ENCODE measurements at regions not wholly inside any gene's neighbourhood (a gene's known extent, or its start where the extent isn't known, plus 50 kb on each side); places are given as distances from the start of the nearest gene placed in this dataset.

- Histone ChIP-seq H2BK5ac (ENCODE audit: low read depth, low read length, poor library complexity, severe bottlenecking) (peak overlapping the region; percentile 85), H3K4ac (ENCODE audit: low read depth, low read length) (peak overlapping the region; percentile 58), H3K9ac (ENCODE audit: low read depth, low read length) (no peak overlapping the region), H3K79me1 (ENCODE audit: low read depth in 1 of 2, low read length in 2 of 2) (no peaks in the 10 kb centered on the region), H3K4me2 (ENCODE audit: low read depth, low read length) (peak overlapping the region; percentile 42; the same call in 1 of the 2 replicates), H3K4me1 (ENCODE audit: control insufficient read depth, insufficient read depth, low read length) (peaks cover 5% of the 10 kb centered on the region), H3K56ac (ENCODE audit: extremely low read depth, insufficient read depth, low read length) (no peak overlapping the region), H4K8ac (ENCODE audit: low read depth in 2 of 2, low read length in 2 of 2) (peak overlapping the region; percentile 7 to 53; a peak in 3 of 4 replicates), H3K9me3 (ENCODE audit: control insufficient read depth, insufficient read depth, low read length) (peaks cover 4% of the 10 kb centered on the region; the same call in 1 of the 2 replicates), H2BK120ac (ENCODE audit: low read depth, low read length) (peak overlapping the region; percentile 81), H3K18ac (ENCODE audit: low read depth, low read length) (peak overlapping the region; percentile 30; the same call in 1 of the 2 replicates), H3K9me1 (ENCODE audit: insufficient read depth, low read length) (peaks cover 3% of the 10 kb centered on the region; the same call in 1 of the 2 replicates), H3K4me3 (ENCODE audit: insufficient read depth, low read depth, low read length) (no peak overlapping the region), H3K27me3 (ENCODE audit: control insufficient read depth, insufficient read depth, low read length) (no peaks in the 10 kb centered on the region), H4K20me1 (ENCODE audit: insufficient read depth, low read length) (no peaks in the 10 kb centered on the region), H3K14ac (replicated peaks; ENCODE audit: low read depth, low read length) (peak overlapping the region; percentile 27; the same call in 1 of the 2 replicates), H2AK5ac (ENCODE audit: low read depth, low read length) (peak overlapping the region; percentile 45; the same call in 1 of the 2 replicates), H3K27ac (ENCODE audit: insufficient read depth, low read length) (peak overlapping the region; percentile 52; the same call in 1 of the 2 replicates), H2AK9ac (replicated peaks; ENCODE audit: low read depth, low read length, poor library complexity) (no peak overlapping the region), H4K91ac (ENCODE audit: insufficient read depth, low read depth, low read length) (peak overlapping the region; percentile 29), H3K36me3 (ENCODE audit: control insufficient read depth, insufficient read depth, low read length) (no peaks in the 10 kb centered on the region), H2BK20ac (ENCODE audit: low read depth, low read length) (peak overlapping the region; percentile 71; the same call in 1 of the 2 replicates), H3K23ac (ENCODE audit: low read depth, low read length) (peak overlapping the region; percentile 19), H4K5ac (ENCODE audit: low read depth, low read length) (no peak overlapping the region; the same call in 1 of the 2 replicates), H2AFZ (replicated peaks; ENCODE audit: low read length, poor library complexity) (no peak overlapping the region), H2BK15ac (ENCODE audit: low read depth, low read length) (peak overlapping the region; percentile 13; the same call in 2 of the 3 replicates)
- intact Hi-C loops (cut with micrococcal nuclease): no loop called here
- CTCF ChIA-PET: interaction anchor here (0.6 kb wide), 2 partner anchors 52 to 538 kb away, joined by 3 read pairs; no protein-coding TSS in a partner anchor
- DNase-seq (peak; percentile 91), ATAC-seq (ENCODE audit: low read depth) (peak; percentile 31)
- POLR2A ChIA-PET (ENCODE audit: unreplicated experiment): no interaction called here
- dilution Hi-C loops (cut with HindIII; ENCODE audit: low sequenced_read_pairs, unreplicated experiment): no loop called here
- no TSS peak for BruUV-seq (replicated peaks)
- WGBS, 2 experiments (ENCODE audit: extremely low coverage in 2 of 2, insufficient read length in 1 of 2): 50% methylated on average over 2 of the region's 3 CpGs; no CpG with 5 or more reads in 1 of the 2 experiments
- TF ChIP-seq, protein P1, sequence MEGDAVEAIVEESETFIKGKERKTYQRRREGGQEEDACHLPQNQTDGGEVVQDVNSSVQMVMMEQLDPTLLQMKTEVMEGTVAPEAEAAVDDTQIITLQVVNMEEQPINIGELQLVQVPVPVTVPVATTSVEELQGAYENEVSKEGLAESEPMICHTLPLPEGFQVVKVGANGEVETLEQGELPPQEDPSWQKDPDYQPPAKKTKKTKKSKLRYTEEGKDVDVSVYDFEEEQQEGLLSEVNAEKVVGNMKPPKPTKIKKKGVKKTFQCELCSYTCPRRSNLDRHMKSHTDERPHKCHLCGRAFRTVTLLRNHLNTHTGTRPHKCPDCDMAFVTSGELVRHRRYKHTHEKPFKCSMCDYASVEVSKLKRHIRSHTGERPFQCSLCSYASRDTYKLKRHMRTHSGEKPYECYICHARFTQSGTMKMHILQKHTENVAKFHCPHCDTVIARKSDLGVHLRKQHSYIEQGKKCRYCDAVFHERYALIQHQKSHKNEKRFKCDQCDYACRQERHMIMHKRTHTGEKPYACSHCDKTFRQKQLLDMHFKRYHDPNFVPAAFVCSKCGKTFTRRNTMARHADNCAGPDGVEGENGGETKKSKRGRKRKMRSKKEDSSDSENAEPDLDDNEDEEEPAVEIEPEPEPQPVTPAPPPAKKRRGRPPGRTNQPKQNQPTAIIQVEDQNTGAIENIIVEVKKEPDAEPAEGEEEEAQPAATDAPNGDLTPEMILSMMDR (conservative IDR thresholded peaks at IDR 0.05; ENCODE audit: low read depth, low read length): no peak
- TF ChIP-seq RCOR1 (IDR thresholded peaks at IDR 0.05; ENCODE audit: insufficient replicate concordance, low read length): no peak
- no peak for TF ChIP-seq SMC3 (IDR thresholded peaks at IDR 0.05; ENCODE audit: low read depth, low read length)
- TF ChIP-seq NFE2L2 (IDR thresholded peaks at IDR 0.05; ENCODE audit: low read depth, low read length): no peak
- peak; percentile 96 for TF ChIP-seq CEBPB (IDR thresholded peaks at IDR 0.05; ENCODE audit: low read depth, low read length)
- TF ChIP-seq ELK1 (IDR thresholded peaks at IDR 0.05; ENCODE audit: borderline replicate concordance, low read depth, low read length): no peak
- TF ChIP-seq FOS (IDR thresholded peaks at IDR 0.05; ENCODE audit: low read depth, low read length): peak; percentile 18; the same call in 1 of the 2 replicates
- TF ChIP-seq CHD1 (IDR thresholded peaks at IDR 0.05; ENCODE audit: low read depth, low read length): no peak
- in situ Hi-C loops (cut with MboI; ENCODE audit: low sequenced_read_pairs): no loop called here
These were observed 379.5 kb downstream of the ETS1 start for GRCh38 chr11:128207861-128208321.
